GM12875 (cell line): ENCODE measurements at regions not wholly inside any gene's neighbourhood (a gene's known extent, or its start where the extent isn't known, plus 50 kb on each side); places are given as distances from the start of the nearest gene placed in this dataset.
A peak's percentile ranks its signal among the peaks of the same experiment; 100 is the strongest.

Experiments
- H3K4me3 ChIP-seq: one replicate; pipeline ENCODE4 v1.5.1; 2011; ENCODE audit warnings: low read depth, low read length, control low read depth
- TF ChIP-seq, protein P1 (sequence below): IDR thresholded peaks from 2 replicates; pipeline ENCODE4 v1.5.1; 2011; ENCODE audit warnings: low read depth, mild to moderate bottlenecking, control low read depth, inconsistent platforms, low read length, moderate library complexity, borderline replicate concordance; ENCODE audit not compliant: insufficient read depth

GRCh38 chr4:103802766-103803165, 83.0 kb upstream of the TACR3 start:
- TF ChIP-seq, protein P1, sequence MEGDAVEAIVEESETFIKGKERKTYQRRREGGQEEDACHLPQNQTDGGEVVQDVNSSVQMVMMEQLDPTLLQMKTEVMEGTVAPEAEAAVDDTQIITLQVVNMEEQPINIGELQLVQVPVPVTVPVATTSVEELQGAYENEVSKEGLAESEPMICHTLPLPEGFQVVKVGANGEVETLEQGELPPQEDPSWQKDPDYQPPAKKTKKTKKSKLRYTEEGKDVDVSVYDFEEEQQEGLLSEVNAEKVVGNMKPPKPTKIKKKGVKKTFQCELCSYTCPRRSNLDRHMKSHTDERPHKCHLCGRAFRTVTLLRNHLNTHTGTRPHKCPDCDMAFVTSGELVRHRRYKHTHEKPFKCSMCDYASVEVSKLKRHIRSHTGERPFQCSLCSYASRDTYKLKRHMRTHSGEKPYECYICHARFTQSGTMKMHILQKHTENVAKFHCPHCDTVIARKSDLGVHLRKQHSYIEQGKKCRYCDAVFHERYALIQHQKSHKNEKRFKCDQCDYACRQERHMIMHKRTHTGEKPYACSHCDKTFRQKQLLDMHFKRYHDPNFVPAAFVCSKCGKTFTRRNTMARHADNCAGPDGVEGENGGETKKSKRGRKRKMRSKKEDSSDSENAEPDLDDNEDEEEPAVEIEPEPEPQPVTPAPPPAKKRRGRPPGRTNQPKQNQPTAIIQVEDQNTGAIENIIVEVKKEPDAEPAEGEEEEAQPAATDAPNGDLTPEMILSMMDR, result 0 out of 2 replicates have a peak, but pooled peaks have one; percentile 9
- H3K4me3 ChIP-seq, result no peak overlapping the region

GRCh38 chr4:103787057-103787456, 67.3 kb upstream of the TACR3 start:
- TF ChIP-seq, protein P1, result no peak
- H3K4me3 ChIP-seq, result no peak overlapping the region

DNA sequence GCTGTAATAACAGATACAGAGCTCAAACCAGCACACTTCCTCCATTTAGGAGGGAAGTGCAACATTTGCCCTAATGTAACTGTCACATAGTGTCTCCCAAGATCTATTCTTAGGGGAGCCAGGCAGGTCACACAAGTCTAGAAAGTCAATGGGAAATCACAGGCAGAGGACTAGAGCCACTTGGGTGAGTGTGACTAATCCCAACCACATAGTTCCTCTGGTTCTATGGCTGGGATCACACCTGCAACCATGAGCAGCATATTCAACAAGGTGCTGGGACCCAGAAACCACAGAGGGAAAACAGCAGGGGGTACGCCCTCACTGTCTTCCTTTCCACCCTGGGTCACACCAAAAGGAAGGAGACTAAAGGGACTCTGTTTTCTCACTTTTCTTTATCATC, 66.8 kb upstream of the TACR3 start:
- H3K4me3 ChIP-seq, result no peak overlapping the region
- TF ChIP-seq, protein P1, result no peak

- TF ChIP-seq, protein P1, result peak; percentile 61; the same call in 1 of the 2 replicates
- H3K4me3 ChIP-seq, result no peak overlapping the region
These were observed 66.2 kb upstream of the TACR3 start for GRCh38 chr4:103786014-103786413.

- TF ChIP-seq, protein P1, result no peak
- no peak overlapping the region for H3K4me3 ChIP-seq
These were observed 58.4 kb upstream of the TACR3 start for GRCh38 chr4:103778221-103778620.

DNA sequence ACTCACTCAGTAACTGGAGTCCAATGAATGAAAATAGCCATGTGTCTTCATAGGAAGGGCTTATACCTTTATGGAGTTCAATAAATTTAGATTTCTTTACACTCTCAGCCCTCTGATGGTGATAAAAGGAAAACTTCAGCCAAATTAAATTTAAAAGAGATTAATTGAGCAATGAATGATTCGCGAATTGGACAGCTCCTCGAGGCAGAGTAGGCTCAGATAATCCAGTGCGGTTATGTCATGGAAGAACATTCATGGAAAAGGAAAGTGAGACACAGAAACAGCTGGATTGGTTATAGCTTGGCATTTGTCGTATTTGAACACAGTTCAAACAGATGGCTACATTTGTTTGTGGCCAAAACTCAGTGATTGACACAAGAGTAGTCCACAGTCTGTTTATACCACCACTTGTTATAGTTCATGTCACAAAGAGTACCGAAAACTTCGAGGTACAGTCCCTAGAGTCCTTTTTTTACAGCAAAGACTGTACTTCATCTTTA, 54.6 kb upstream of the TACR3 start:
- H3K4me3 ChIP-seq, result no peak overlapping the region
- TF ChIP-seq, protein P1, result no peak

DNA sequence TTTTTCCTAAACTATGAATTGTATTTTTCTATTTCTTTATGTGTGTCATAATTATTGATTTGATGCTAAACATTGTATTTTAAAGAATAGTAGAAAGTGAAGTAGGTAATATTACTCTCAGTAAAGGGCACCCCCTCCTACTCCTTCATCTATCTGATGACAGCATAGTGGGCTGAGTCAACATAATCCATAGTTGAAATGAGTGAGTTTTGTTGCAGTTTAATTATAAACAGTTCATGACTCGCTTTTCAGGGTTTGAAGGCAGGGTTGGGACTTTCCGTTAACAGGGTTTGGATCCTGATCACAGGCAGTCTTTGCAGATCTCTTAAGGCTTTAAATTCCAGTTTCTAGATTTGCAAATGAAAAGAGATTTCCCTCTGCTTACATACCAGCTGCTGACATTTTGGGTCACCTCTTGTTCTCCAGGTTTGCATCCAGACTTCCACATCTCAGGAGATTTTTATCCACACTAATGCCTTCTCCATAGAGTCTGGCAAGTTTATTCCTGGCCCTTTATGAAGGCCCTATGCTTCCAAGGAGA, 54.0 kb upstream of the TACR3 start:
- TF ChIP-seq, protein P1, result no peak

More for the DNA sequence above, 54.0 kb upstream of the TACR3 start:
- H3K4me3 ChIP-seq, result no peak overlapping the region
